NCI-H446 (cell line): ENCODE measurements at regions not wholly inside any gene's neighbourhood (a gene's known extent, or its start where the extent isn't known, plus 50 kb on each side); places are given as distances from the start of the nearest gene placed in this dataset.
"Not testable (repeated sequence)": the region's sequence is repeated elsewhere in the genome, so short reads cannot be mapped to it uniquely, and the experiment has no call there.

ENCODE experiments used
- DNase-seq, 2 experiments: peaks; one replicate each; lab custom pipeline; 2025; lab: John Stamatoyannopoulos, UW

GRCh38 chr7:13577566-13578145, 411.8 kb downstream of the ETV1 start:
- DNase-seq = no peak

GRCh38 chr7:13578294-13578693, 411.2 kb downstream of the ETV1 start:
- DNase-seq = no peak

GRCh38 chr7:13581097-13581496, 408.4 kb downstream of the ETV1 start:
- no peak for DNase-seq

- DNase-seq = no peak
Measured at GRCh38 chr7:13593854-13594253, 395.6 kb downstream of the ETV1 start.

- DNase-seq = peak in 1 of 2 experiments; percentile 7
Measured at GRCh38 chr7:13602036-13602435, 387.4 kb downstream of the ETV1 start.

GRCh38 chr7:13603016-13603415, 386.4 kb downstream of the ETV1 start:
- no peak for DNase-seq

- DNase-seq = no peak
Measured at GRCh38 chr7:13603661-13604060, 385.8 kb downstream of the ETV1 start.

GRCh38 chr7:13604178-13604577, 385.3 kb downstream of the ETV1 start:
- DNase-seq = no peak

- no peak for DNase-seq
Measured at GRCh38 chr7:13610372-13610771, 379.1 kb downstream of the ETV1 start.

- no peak for DNase-seq
Measured at GRCh38 chr7:13615679-13616078, 373.8 kb downstream of the ETV1 start.

- DNase-seq = no peak
Measured at GRCh38 chr7:13627455-13627854, 362.0 kb downstream of the ETV1 start.

- DNase-seq = no peak
Measured at GRCh38 chr7:13628239-13629001, 361.0 kb downstream of the ETV1 start.

- DNase-seq = not testable (repeated sequence)
Measured at GRCh38 chr7:13631207-13632049, 358.0 kb downstream of the ETV1 start.

GRCh38 chr7:13633857-13634256, 355.6 kb downstream of the ETV1 start:
- no peak for DNase-seq

- DNase-seq = peak in 1 of 2 experiments; percentile 65
Measured at GRCh38 chr7:13639396-13639795, 350.1 kb downstream of the ETV1 start.

GRCh38 chr7:13641714-13642113, 347.8 kb downstream of the ETV1 start:
- DNase-seq = peak in 1 of 2 experiments; percentile 26

GRCh38 chr7:13651167-13651566, 338.3 kb downstream of the ETV1 start:
- no peak for DNase-seq

GRCh38 chr7:13656330-13656729, 333.1 kb downstream of the ETV1 start:
- no peak for DNase-seq

GRCh38 chr7:13673290-13673689, 316.2 kb downstream of the ETV1 start:
- DNase-seq = no peak

GRCh38 chr7:13682626-13683025, 306.8 kb downstream of the ETV1 start:
- no peak for DNase-seq

GRCh38 chr7:13687500-13687899, 302.0 kb downstream of the ETV1 start:
- no peak for DNase-seq

- DNase-seq = no peak
Measured at GRCh38 chr7:13692548-13692947, 296.9 kb downstream of the ETV1 start.

- DNase-seq = no peak
Measured at GRCh38 chr7:13702251-13702650, 287.2 kb downstream of the ETV1 start.
